ENCODE measurements at regions not wholly inside any gene's neighbourhood (a gene's known extent, or its start where the extent isn't known, plus 50 kb on each side); places are given as distances from the start of the nearest gene placed in this dataset.

GRCh38 chr2:217171874-217172273, 312.0 kb upstream of the TNP1 start:
- Histone ChIP-seq H2AFZ (no peak overlapping the region), H3K9me2 (replicated peaks; ENCODE audit: insufficient read depth) (no peaks in the 10 kb centered on the region), H3K79me2 (no peaks in the 10 kb centered on the region), H3K27me3 (no peaks in the 10 kb centered on the region), H3K4me3 (no peak overlapping the region), H4K20me1 (ENCODE audit: insufficient read depth, poor library complexity, severe bottlenecking) (no peaks in the 10 kb centered on the region), H3K9me3 (ENCODE audit: low read depth) (no peaks in the 10 kb centered on the region), H3K36me3 (replicated peaks; ENCODE audit: insufficient read depth, low read depth) (no peaks in the 10 kb centered on the region), H3K4me1 (ENCODE audit: insufficient read depth) (no peaks in the 10 kb centered on the region), H3K27ac (no peak overlapping the region), H3K4me2 (no peak overlapping the region)
- TF ChIP-seq CTCF (IDR thresholded peaks at IDR 0.05; ENCODE audit: poor library complexity) (no peak), EZH2phosphoT487 (IDR thresholded peaks at IDR 0.05; ENCODE audit: low read depth, severe bottlenecking, unreplicated experiment) (no peak), EZH2 (IDR thresholded peaks at IDR 0.05; ENCODE audit: borderline replicate concordance) (no peak)
- DNase-seq (ENCODE audit: low spot score) = no peak

- no peak overlapping the region for H3K4me3 ChIP-seq
Observed at GRCh38 chr2:217168496-217168895, 308.6 kb upstream of the TNP1 start.

GRCh38 chr2:217167531-217167930, 307.7 kb upstream of the TNP1 start:
- no peak overlapping the region for H3K4me2 ChIP-seq
- H3K27ac ChIP-seq = peak overlapping the region; percentile 74
- no peaks in the 10 kb centered on the region for H3K9me2 ChIP-seq (replicated peaks; ENCODE audit: insufficient read depth)
- H3K4me1 ChIP-seq (ENCODE audit: insufficient read depth) = no peaks in the 10 kb centered on the region
- no peaks in the 10 kb centered on the region for H3K79me2 ChIP-seq
- H3K36me3 ChIP-seq (replicated peaks; ENCODE audit: insufficient read depth, low read depth) = no peaks in the 10 kb centered on the region
- H2AFZ ChIP-seq = no peak overlapping the region
- no peak for DNase-seq (ENCODE audit: low spot score)
- no peaks in the 10 kb centered on the region for H3K27me3 ChIP-seq
- H4K20me1 ChIP-seq (ENCODE audit: insufficient read depth, poor library complexity, severe bottlenecking) = no peaks in the 10 kb centered on the region
- no peaks in the 10 kb centered on the region for H3K9me3 ChIP-seq (ENCODE audit: low read depth)
- no peak overlapping the region for H3K4me3 ChIP-seq
- TF ChIP-seq CTCF (IDR thresholded peaks at IDR 0.05; ENCODE audit: poor library complexity) (no peak), EZH2phosphoT487 (IDR thresholded peaks at IDR 0.05; ENCODE audit: low read depth, severe bottlenecking, unreplicated experiment) (no peak), EZH2 (IDR thresholded peaks at IDR 0.05; ENCODE audit: borderline replicate concordance) (no peak)

More at GRCh38 chr2:217168496-217168895, 308.6 kb upstream of the TNP1 start:
- peak; percentile 24 for DNase-seq (ENCODE audit: low spot score)
- Histone ChIP-seq H2AFZ (no peak overlapping the region), H3K9me3 (ENCODE audit: low read depth) (no peaks in the 10 kb centered on the region), H3K4me2 (no peak overlapping the region), H3K9me2 (replicated peaks; ENCODE audit: insufficient read depth) (no peaks in the 10 kb centered on the region), H3K27me3 (no peaks in the 10 kb centered on the region), H3K36me3 (replicated peaks; ENCODE audit: insufficient read depth, low read depth) (no peaks in the 10 kb centered on the region), H3K79me2 (no peaks in the 10 kb centered on the region), H3K4me1 (ENCODE audit: insufficient read depth) (no peaks in the 10 kb centered on the region), H3K27ac (peak overlapping the region; percentile 74), H4K20me1 (ENCODE audit: insufficient read depth, poor library complexity, severe bottlenecking) (no peaks in the 10 kb centered on the region)
- WGBS (ENCODE audit: low lambda C conversion rate, missing lambda C conversion rate) = 45% methylated on average over 1 of the region's 1 CpG
- TF ChIP-seq EZH2 (IDR thresholded peaks at IDR 0.05; ENCODE audit: borderline replicate concordance) (no peak), CTCF (IDR thresholded peaks at IDR 0.05; ENCODE audit: poor library complexity) (no peak), EZH2phosphoT487 (IDR thresholded peaks at IDR 0.05; ENCODE audit: low read depth, severe bottlenecking, unreplicated experiment) (no peak)

GRCh38 chr2:217166241-217166850, 306.5 kb upstream of the TNP1 start:
- 63% methylated on average over 3 of the region's 3 CpGs for WGBS (ENCODE audit: low lambda C conversion rate, missing lambda C conversion rate)
- Histone ChIP-seq H3K36me3 (replicated peaks; ENCODE audit: insufficient read depth, low read depth) (no peaks in the 10 kb centered on the region), H3K9me3 (ENCODE audit: low read depth) (no peaks in the 10 kb centered on the region), H3K9me2 (replicated peaks; ENCODE audit: insufficient read depth) (no peaks in the 10 kb centered on the region), H3K27me3 (no peaks in the 10 kb centered on the region), H3K79me2 (no peaks in the 10 kb centered on the region), H3K4me1 (ENCODE audit: insufficient read depth) (no peaks in the 10 kb centered on the region), H3K4me2 (no peak overlapping the region), H2AFZ (no peak overlapping the region), H3K4me3 (no peak overlapping the region), H3K27ac (no peak overlapping the region), H4K20me1 (ENCODE audit: insufficient read depth, poor library complexity, severe bottlenecking) (no peaks in the 10 kb centered on the region)
- peak; percentile 67 for DNase-seq (ENCODE audit: low spot score)
- TF ChIP-seq EZH2phosphoT487 (IDR thresholded peaks at IDR 0.05; ENCODE audit: low read depth, severe bottlenecking, unreplicated experiment) (no peak), EZH2 (IDR thresholded peaks at IDR 0.05; ENCODE audit: borderline replicate concordance) (no peak), CTCF (IDR thresholded peaks at IDR 0.05; ENCODE audit: poor library complexity) (peak; percentile 61)
